DND-41 (cell line): ENCODE measurements at regions not wholly inside any gene's neighbourhood (a gene's known extent, or its start where the extent isn't known, plus 50 kb on each side); places are given as distances from the start of the nearest gene placed in this dataset.

ENCODE experiments used
- CTCF ChIP-seq: IDR thresholded peaks from 2 replicates; pipeline ENCODE4 v1.5.1; 2012; ENCODE audit warnings: borderline replicate concordance, low read length, moderate library complexity, mild to moderate bottlenecking; ENCODE audit not compliant: poor library complexity, severe bottlenecking; ENCODE audit errors: extremely low read depth
- EZH2 ChIP-seq: IDR thresholded peaks from 3 replicates; pipeline ENCODE4 v1.6.1; 2012; ENCODE audit warnings: borderline replicate concordance, low read depth, mild to moderate bottlenecking, moderate library complexity, low read length, inconsistent platforms; ENCODE audit not compliant: severe bottlenecking

GRCh38 chr13:80038371-80038770 is 302.6 kb downstream of the SPRY2 start:
- TF ChIP-seq EZH2 (no peak), CTCF (no peak)
